ENCODE measurements at regions not wholly inside any gene's neighbourhood (a gene's known extent, or its start where the extent isn't known, plus 50 kb on each side); places are given as distances from the start of the nearest gene placed in this dataset.

DNA sequence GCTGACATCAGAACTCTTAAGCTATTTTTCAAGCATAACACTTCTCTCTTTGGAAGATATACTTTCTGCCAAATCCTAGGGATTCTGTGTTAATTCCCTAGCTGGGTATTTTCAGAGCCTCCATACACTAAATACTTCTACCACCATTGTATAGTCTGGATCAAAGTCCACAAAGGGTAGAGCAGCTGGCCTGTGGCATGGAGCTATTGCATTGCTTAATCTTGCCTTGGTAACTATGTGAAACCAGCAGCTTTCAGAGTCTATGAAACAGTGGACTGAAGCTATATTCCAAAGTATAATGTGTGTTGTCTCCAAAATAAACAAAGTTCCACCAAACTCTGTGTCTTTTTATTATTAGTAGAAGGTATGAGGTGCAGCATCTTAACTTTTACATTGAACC, 296.9 kb upstream of the CDH19 start (continued):
- no peak for TF ChIP-seq EGR2 (tag by site-specific recombination; IDR thresholded peaks at IDR 0.05; ENCODE audit: low read depth)
- TF ChIP-seq, protein P1, sequence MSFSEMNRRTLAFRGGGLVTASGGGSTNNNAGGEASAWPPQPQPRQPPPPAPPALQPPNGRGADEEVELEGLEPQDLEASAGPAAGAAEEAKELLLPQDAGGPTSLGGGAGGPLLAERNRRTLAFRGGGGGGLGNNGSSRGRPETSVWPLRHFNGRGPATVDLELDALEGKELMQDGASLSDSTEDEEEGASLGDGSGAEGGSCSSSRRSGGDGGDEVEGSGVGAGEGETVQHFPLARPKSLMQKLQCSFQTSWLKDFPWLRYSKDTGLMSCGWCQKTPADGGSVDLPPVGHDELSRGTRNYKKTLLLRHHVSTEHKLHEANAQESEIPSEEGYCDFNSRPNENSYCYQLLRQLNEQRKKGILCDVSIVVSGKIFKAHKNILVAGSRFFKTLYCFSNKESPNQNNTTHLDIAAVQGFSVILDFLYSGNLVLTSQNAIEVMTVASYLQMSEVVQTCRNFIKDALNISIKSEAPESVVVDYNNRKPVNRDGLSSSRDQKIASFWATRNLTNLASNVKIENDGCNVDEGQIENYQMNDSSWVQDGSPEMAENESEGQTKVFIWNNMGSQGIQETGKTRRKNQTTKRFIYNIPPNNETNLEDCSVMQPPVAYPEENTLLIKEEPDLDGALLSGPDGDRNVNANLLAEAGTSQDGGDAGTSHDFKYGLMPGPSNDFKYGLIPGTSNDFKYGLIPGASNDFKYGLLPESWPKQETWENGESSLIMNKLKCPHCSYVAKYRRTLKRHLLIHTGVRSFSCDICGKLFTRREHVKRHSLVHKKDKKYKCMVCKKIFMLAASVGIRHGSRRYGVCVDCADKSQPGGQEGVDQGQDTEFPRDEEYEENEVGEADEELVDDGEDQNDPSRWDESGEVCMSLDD (tag by site-specific recombination; IDR thresholded peaks at IDR 0.05) = no peak
- TF ChIP-seq ZNF501 (tag by site-specific recombination; IDR thresholded peaks at IDR 0.05) = no peak
- TF ChIP-seq, protein P2, sequence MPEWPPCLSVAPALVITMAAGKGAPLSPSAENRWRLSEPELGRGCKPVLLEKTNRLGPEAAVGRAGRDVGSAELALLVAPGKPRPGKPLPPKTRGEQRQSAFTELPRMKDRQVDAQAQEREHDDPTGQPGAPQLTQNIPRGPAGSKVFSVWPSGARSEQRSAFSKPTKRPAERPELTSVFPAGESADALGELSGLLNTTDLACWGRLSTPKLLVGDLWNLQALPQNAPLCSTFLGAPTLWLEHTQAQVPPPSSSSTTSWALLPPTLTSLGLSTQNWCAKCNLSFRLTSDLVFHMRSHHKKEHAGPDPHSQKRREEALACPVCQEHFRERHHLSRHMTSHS (tag by site-specific recombination; IDR thresholded peaks at IDR 0.05) = no peak

DNA sequence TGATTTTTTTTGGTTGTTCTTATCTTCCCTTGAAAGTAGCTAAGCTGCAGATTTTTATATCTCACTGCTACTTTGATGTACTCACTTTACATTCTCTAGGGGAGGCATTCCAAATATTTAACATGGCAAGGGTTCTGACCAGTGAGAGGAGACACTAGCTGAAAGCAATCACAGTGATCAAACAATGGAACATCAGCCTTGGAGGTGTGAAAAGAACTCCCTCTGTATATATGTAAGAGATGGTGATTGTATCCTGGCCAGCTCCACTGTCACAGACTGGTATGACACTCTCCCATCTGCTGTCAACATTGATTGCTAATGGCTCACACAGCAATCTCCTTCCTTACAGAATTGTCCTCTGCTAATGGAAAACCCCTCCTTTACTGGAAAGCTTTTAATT, 291.7 kb upstream of the CDH19 start:
- no peak for TF ChIP-seq TRIM28 (IDR thresholded peaks at IDR 0.05; ENCODE audit: borderline replicate concordance, low read length)
- TF ChIP-seq ZNF785 (tag by site-specific recombination; IDR thresholded peaks at IDR 0.05) = no peak
- TF ChIP-seq, protein P3, sequence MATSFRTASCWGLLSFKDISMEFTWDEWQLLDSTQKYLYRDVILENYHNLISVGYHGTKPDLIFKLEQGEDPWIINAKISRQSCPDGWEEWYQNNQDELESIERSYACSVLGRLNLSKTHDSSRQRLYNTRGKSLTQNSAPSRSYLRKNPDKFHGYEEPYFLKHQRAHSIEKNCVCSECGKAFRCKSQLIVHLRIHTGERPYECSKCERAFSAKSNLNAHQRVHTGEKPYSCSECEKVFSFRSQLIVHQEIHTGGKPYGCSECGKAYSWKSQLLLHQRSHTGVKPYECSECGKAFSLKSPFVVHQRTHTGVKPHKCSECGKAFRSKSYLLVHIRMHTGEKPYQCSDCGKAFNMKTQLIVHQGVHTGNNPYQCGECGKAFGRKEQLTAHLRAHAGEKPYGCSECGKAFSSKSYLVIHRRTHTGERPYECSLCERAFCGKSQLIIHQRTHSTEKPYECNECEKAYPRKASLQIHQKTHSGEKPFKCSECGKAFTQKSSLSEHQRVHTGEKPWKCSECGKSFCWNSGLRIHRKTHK (tag by site-specific recombination; IDR thresholded peaks at IDR 0.05) = no peak
- TF ChIP-seq ZNF341 (tag by site-specific recombination; IDR thresholded peaks at IDR 0.05; ENCODE audit: low read depth) = no peak
- TF ChIP-seq, protein P4, sequence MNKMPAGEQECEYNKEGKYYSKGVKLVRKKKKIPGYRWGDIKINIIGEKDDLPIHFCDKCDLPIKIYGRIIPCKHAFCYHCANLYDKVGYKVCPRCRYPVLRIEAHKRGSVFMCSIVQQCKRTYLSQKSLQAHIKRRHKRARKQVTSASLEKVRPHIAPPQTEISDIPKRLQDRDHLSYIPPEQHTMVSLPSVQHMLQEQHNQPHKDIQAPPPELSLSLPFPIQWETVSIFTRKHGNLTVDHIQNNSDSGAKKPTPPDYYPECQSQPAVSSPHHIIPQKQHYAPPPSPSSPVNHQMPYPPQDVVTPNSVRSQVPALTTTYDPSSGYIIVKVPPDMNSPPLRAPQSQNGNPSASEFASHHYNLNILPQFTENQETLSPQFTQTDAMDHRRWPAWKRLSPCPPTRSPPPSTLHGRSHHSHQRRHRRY (tag by site-specific recombination; IDR thresholded peaks at IDR 0.05) = no peak
- TF ChIP-seq ZXDB (tag by site-specific recombination; IDR thresholded peaks at IDR 0.05) = no peak
- no peak for TF ChIP-seq ZNF266 (tag by site-specific recombination; IDR thresholded peaks at IDR 0.05; ENCODE audit: low read depth)
- TF ChIP-seq OVOL3 (tag by site-specific recombination; IDR thresholded peaks at IDR 0.05) = no peak
- TF ChIP-seq SP2 (tag by site-specific recombination; IDR thresholded peaks at IDR 0.05) = no peak
- no peak for TF ChIP-seq WT1 (tag by site-specific recombination; IDR thresholded peaks at IDR 0.05)
- TF ChIP-seq, protein P5, sequence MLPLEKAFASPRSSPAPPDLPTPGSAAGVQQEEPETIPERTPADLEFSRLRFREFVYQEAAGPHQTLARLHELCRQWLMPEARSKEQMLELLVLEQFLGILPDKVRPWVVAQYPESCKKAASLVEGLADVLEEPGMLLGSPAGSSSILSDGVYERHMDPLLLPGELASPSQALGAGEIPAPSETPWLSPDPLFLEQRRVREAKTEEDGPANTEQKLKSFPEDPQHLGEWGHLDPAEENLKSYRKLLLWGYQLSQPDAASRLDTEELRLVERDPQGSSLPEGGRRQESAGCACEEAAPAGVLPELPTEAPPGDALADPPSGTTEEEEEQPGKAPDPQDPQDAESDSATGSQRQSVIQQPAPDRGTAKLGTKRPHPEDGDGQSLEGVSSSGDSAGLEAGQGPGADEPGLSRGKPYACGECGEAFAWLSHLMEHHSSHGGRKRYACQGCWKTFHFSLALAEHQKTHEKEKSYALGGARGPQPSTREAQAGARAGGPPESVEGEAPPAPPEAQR (tag by site-specific recombination; IDR thresholded peaks at IDR 0.05) = no peak
- TF ChIP-seq ZNF433 (tag by site-specific recombination; IDR thresholded peaks at IDR 0.05; ENCODE audit: low read depth) = no peak
- no peak for TF ChIP-seq ZNF112 (tag by site-specific recombination; IDR thresholded peaks at IDR 0.05)
- no peak for TF ChIP-seq MEIS1 (CRISPR knock-in tag; IDR thresholded peaks at IDR 0.05; ENCODE audit: borderline replicate concordance)

More for the DNA sequence above, 291.7 kb upstream of the CDH19 start:
- no peak overlapping the region for H3K4me3 ChIP-seq (ENCODE audit: low read depth, low read length)
- H3K36me3 ChIP-seq (ENCODE audit: control insufficient read depth in 2 of 2, insufficient read depth in 1 of 2, low read length in 2 of 2) = no peaks in the 10 kb centered on the region
- H3K9me3 ChIP-seq (ENCODE audit: control insufficient read depth, insufficient read depth, low read depth, low read length) = no peaks in the 10 kb centered on the region
- ChIA-PET CTCF (no interaction called here), POLR2A (no interaction called here)
- H3K27ac ChIP-seq (ENCODE audit: extremely low read depth, low read depth, low read length) = no peak overlapping the region
- no peaks in the 10 kb centered on the region for H3K4me1 ChIP-seq (ENCODE audit: control insufficient read depth, insufficient read depth, low read length)
